Stomach smooth muscle (tissue), 2 donors: ENCODE measurements at regions not wholly inside any gene's neighbourhood (a gene's known extent, or its start where the extent isn't known, plus 50 kb on each side); places are given as distances from the start of the nearest gene placed in this dataset.

Experiments
- H3K27ac ChIP-seq: one replicate; pipeline ENCODE4 v1.7.0; 2013; ENCODE audit warnings: mild to moderate bottlenecking, low read length, inconsistent platforms
- H3K27me3 ChIP-seq, 2 donors: one replicate each; pipeline ENCODE4 v1.7.0; 2013; ENCODE audit warnings: low read length in 2 of 2; ENCODE audit not compliant: insufficient read depth in 2 of 2, control insufficient read depth in 1 of 2
- H3K36me3 ChIP-seq, 2 donors: one replicate each; pipeline ENCODE4 v1.7.0; 2013; ENCODE audit warnings: low read length in 2 of 2; ENCODE audit not compliant: control insufficient read depth in 2 of 2, insufficient read depth in 2 of 2
- H3K4me1 ChIP-seq: one replicate; pipeline ENCODE4 v1.7.0; 2013; ENCODE audit warnings: low read length; ENCODE audit not compliant: control insufficient read depth, insufficient read depth
- H3K4me3 ChIP-seq, 2 donors: one replicate each; pipeline ENCODE4 v1.7.0; 2013; ENCODE audit warnings: low read length in 2 of 2
- H3K9ac ChIP-seq, 2 donors: one replicate each; pipeline ENCODE4 v1.7.0; 2013; ENCODE audit warnings: low read length in 2 of 2, mild to moderate bottlenecking in 1 of 2
- H3K9me3 ChIP-seq, 2 donors: one replicate each; pipeline ENCODE4 v1.7.0; 2013; ENCODE audit warnings: low read length in 2 of 2; ENCODE audit not compliant: control insufficient read depth in 2 of 2
- donor health status: healthy.
- donor health status: Pancreatic carcinoma.

- Histone ChIP-seq H3K27me3 (peaks cover 3% of the 10 kb centered on the region in 2 donors), H3K4me1 (peaks cover 2% of the 10 kb centered on the region), H3K9me3 (no peaks in the 10 kb centered on the region), H3K36me3 (no peaks in the 10 kb centered on the region), H3K9ac (no peak overlapping the region), H3K4me3 (no peak overlapping the region), H3K27ac (no peak overlapping the region)
These were observed 206.9 kb upstream of the PHYHIPL start for GRCh38 chr10:58969576-58969975.

- Histone ChIP-seq H3K4me1 (peaks cover 2% of the 10 kb centered on the region), H3K36me3 (no peaks in the 10 kb centered on the region), H3K27ac (no peak overlapping the region), H3K4me3 (no peak overlapping the region), H3K27me3 (peaks cover 3% of the 10 kb centered on the region in 2 donors), H3K9ac (no peak overlapping the region), H3K9me3 (no peaks in the 10 kb centered on the region)
These were observed 206.1 kb upstream of the PHYHIPL start for GRCh38 chr10:58970160-58970915.

GRCh38 chr10:58971211-58971610 is 205.2 kb upstream of the PHYHIPL start:
- H3K9ac ChIP-seq, result no peak overlapping the region
- H3K4me3 ChIP-seq, result no peak overlapping the region
- peaks cover 2% of the 10 kb centered on the region for H3K4me1 ChIP-seq
- H3K9me3 ChIP-seq, result no peaks in the 10 kb centered on the region
- H3K27ac ChIP-seq, result no peak overlapping the region
- H3K27me3 ChIP-seq, result peaks cover under 1 to 3% of the 10 kb centered on the region in 2 donors
- H3K36me3 ChIP-seq, result no peaks in the 10 kb centered on the region

- Histone ChIP-seq H3K27ac (no peak overlapping the region), H3K4me1 (peaks cover 2% of the 10 kb centered on the region), H3K9ac (no peak overlapping the region), H3K4me3 (no peak overlapping the region), H3K9me3 (no peaks in the 10 kb centered on the region), H3K36me3 (no peaks in the 10 kb centered on the region), H3K27me3 (peaks cover 0 to 3% of the 10 kb centered on the region in 2 donors)
These were observed 204.5 kb upstream of the PHYHIPL start for GRCh38 chr10:58971796-58972491.

DNA sequence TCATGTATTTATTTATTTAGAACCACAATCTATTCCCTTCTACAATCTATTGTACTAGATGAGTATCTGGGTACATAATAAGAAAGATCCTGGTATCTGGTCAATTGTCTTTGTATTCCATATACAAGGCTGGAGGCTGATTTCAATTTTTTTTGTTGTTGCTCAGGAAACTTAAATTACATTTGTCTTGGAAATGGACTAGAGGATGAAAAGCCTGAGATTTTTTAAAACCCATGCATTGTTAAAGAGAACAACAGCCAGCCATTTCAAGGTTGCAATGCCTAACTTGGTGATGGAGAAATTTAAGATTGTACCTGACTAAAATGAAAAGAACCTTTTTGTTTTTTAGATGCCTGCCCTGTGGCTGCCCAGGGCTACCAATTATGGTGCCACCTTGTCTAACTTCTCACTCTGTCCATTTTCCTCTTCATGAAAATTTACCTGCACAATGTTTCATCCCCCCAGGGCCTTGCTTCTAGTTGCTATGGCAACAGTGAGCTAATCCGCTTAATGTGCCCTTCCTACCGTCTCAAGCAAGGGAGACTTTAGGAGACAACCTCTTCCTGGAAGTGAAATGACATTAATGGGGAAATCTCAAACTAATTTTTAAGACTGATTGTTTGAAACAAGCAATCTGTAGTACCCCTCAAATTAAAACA is 203.7 kb upstream of the PHYHIPL start:
- Histone ChIP-seq H3K9me3 (no peaks in the 10 kb centered on the region), H3K27me3 (peaks cover 0 to under 1% of the 10 kb centered on the region in 2 donors), H3K4me3 (no peak overlapping the region), H3K27ac (no peak overlapping the region), H3K36me3 (no peaks in the 10 kb centered on the region), H3K4me1 (no peaks in the 10 kb centered on the region), H3K9ac (no peak overlapping the region)

GRCh38 chr10:58973235-58973595 is 203.2 kb upstream of the PHYHIPL start:
- H3K27me3 ChIP-seq, result no peaks in the 10 kb centered on the region
- no peaks in the 10 kb centered on the region for H3K9me3 ChIP-seq
- no peak overlapping the region for H3K4me3 ChIP-seq
- H3K36me3 ChIP-seq, result no peaks in the 10 kb centered on the region
- no peak overlapping the region for H3K27ac ChIP-seq
- H3K9ac ChIP-seq, result no peak overlapping the region
- H3K4me1 ChIP-seq, result no peaks in the 10 kb centered on the region

DNA sequence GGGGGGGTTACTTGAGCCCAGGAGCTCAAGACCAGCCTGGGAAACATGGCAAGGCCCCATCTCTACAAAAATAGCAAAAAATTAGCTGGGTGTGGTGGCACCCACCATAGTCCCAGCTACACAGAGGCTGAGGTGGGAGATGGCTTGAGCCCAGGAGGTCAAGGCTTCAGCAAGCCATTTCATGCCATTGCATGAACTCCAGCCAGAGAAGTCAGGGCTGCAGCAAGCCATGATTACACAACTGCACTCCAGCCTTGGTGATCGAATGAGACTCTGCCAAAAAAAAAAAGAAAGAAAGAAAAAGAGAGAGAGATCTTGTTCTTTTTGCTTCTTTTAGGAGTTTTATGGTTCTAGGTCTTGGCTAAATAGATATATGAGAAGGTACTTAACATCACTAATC is 200.2 kb upstream of the PHYHIPL start:
- Histone ChIP-seq H3K4me3 (no peak overlapping the region), H3K4me1 (no peaks in the 10 kb centered on the region)

GRCh38 chr10:58979711-58980110 is 196.7 kb upstream of the PHYHIPL start:
- Histone ChIP-seq H3K9me3 (no peaks in the 10 kb centered on the region), H3K27ac (no peak overlapping the region), H3K27me3 (no peaks in the 10 kb centered on the region), H3K4me3 (no peak overlapping the region), H3K9ac (no peak overlapping the region), H3K4me1 (no peaks in the 10 kb centered on the region), H3K36me3 (no peaks in the 10 kb centered on the region)

More for the DNA sequence above, 200.2 kb upstream of the PHYHIPL start:
- H3K27ac ChIP-seq, result no peak overlapping the region
- H3K9me3 ChIP-seq, result no peaks in the 10 kb centered on the region
- H3K36me3 ChIP-seq, result no peaks in the 10 kb centered on the region
- no peaks in the 10 kb centered on the region for H3K27me3 ChIP-seq
- no peak overlapping the region for H3K9ac ChIP-seq

- Histone ChIP-seq H3K9ac (no peak overlapping the region), H3K4me1 (no peaks in the 10 kb centered on the region), H3K9me3 (no peaks in the 10 kb centered on the region), H3K27me3 (no peaks in the 10 kb centered on the region), H3K36me3 (no peaks in the 10 kb centered on the region), H3K4me3 (no peak overlapping the region), H3K27ac (no peak overlapping the region)
These were observed 195.5 kb upstream of the PHYHIPL start for GRCh38 chr10:58980826-58981415.

DNA sequence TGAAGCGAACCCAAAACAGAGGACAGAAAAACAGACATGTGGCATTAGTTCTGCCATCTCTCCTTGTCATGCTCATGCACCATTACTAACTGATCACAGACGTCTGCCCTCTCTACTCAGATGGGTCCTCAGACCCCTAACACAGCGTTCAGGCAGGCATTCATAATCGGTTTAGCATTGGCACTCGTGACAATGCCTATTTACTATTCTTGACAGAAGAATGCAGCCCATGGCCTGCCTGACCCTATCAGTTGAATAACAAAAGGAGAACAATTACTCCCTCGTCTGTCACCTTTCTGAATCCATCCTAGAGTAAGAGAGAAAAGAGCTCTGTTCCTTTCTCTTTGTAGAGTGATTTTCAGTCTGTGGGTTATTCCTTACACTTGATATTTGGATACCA is 194.6 kb upstream of the PHYHIPL start:
- H3K9ac ChIP-seq, result no peak overlapping the region

More for the DNA sequence above, 194.6 kb upstream of the PHYHIPL start:
- H3K9me3 ChIP-seq, result no peaks in the 10 kb centered on the region
- H3K36me3 ChIP-seq, result no peaks in the 10 kb centered on the region
- no peaks in the 10 kb centered on the region for H3K4me1 ChIP-seq
- H3K27me3 ChIP-seq, result no peaks in the 10 kb centered on the region
- no peak overlapping the region for H3K27ac ChIP-seq
- no peak overlapping the region for H3K4me3 ChIP-seq
